Femur (tissue), 1 donor: ENCODE measurements at regions not wholly inside any gene's neighbourhood (a gene's known extent, or its start where the extent isn't known, plus 50 kb on each side); places are given as distances from the start of the nearest gene placed in this dataset.

ENCODE experiments used
- DNase-seq: peaks from one replicate; pipeline ENCODE4 v3.0.0-alpha.2; 2017

DNA sequence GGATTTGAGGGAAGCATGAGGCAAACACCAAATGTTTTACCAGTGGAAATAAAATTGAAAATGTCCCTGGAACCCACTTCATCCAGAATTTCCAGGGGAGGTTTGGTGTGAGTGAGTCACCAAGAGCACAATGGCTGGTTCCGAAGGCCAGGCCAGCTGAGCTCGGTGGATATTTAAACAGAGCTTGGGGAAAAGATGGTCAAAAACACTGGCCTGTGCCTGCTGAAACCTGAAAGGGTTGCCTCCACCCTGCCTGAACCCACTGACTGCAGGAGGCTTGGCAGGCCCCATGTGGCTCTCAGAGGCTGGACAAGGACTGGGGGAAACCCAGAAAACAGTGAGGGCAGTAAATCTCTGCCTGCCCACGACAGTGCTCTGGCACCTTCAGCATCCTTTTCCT lies 93.9 kb downstream of the TTC32 start:
- DNase-seq = no peak

DNA sequence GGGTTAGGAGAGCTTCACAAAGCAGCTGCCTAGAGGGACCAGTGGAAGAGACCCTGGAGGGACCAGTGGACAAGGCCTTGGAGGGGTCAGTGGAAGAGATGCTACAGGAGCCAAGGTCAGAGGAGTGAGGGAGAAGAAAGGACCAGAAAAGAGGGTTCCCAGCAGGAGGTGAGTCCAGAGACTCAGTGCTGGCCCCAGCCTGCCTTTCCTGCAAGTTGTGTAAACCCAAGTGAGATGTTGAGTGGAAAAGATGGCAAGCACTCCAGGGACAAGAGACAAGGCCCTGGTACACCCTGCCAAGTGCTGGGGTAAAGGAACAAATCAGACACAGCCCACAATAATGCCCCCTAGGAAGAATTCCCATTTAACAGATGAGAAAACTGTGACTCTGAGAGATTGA lies 94.4 kb downstream of the TTC32 start:
- no peak for DNase-seq

DNA sequence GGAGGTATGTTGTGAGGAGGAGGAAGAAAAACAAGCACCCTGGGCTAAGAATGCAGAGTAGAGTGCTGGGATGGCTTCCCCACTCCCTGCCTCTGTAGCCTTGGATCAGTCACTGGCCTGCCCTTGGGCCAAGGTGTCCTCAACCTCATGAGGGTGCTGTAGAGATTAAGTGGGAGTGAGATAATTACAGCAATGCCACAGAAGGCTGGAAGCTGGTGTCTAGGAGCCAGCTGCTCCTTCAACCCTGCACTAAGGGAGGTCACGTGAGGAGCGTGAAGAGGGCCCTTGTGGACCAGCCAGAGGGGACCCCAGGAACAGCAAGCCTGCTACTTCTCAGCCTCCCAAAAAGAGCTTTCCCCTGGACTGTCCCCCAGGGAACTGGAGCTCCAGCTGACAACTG lies 95.2 kb downstream of the TTC32 start:
- no peak for DNase-seq

- DNase-seq = no peak
Measured at GRCh38 chr2:19806131-19806530, 95.7 kb downstream of the TTC32 start.

DNA sequence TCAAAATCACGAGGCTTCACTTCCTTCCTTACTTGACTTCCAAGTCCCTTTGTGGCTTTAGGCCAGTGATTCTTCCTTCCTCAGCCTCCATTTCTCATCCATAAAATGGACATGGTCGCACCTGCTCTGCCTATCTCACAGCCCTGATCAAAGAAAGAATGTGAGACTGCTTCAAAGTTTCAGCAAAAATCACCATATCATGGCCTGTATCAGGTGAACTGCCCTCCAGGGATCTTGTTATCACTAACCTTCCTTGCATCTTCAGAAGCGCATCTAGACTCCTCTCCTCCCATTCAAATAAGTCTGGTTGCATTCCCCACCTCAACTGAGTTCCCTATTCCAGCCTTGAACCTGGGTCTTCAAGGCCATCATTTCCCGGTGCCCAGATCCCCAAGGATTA lies 96.5 kb downstream of the TTC32 start:
- no peak for DNase-seq

- DNase-seq = peak; percentile 48
Measured at GRCh38 chr2:19804639-19805260, 97.0 kb downstream of the TTC32 start.

GRCh38 chr2:19802086-19802841 lies 99.5 kb downstream of the TTC32 start:
- no peak for DNase-seq

- DNase-seq = peak; percentile 86
Measured at GRCh38 chr2:19801367-19802080, 100.3 kb downstream of the TTC32 start.

GRCh38 chr2:19800796-19801195 lies 101.0 kb downstream of the TTC32 start:
- DNase-seq = no peak

- no peak for DNase-seq
Measured at GRCh38 chr2:19799881-19800780, 101.7 kb downstream of the TTC32 start.

DNA sequence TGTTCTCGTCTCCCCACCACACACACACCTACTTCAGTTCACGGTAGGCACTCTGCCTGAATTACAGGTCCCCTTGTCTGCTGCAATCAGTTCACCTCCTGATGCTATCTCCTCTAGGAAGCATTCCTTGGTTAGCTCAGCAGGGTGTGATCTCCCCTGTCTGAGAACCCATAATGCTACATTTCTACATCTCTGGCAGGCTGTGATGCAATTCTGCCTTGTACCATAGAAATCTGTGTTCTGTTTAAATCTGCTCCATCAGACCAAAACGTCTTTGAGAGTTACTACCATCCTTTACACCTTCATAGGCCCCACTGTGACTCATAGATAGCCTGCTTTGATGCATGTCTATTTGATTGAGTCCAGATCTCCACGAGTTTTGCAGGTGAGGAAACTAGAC lies 103.9 kb downstream of the TTC32 start:
- DNase-seq = no peak

DNA sequence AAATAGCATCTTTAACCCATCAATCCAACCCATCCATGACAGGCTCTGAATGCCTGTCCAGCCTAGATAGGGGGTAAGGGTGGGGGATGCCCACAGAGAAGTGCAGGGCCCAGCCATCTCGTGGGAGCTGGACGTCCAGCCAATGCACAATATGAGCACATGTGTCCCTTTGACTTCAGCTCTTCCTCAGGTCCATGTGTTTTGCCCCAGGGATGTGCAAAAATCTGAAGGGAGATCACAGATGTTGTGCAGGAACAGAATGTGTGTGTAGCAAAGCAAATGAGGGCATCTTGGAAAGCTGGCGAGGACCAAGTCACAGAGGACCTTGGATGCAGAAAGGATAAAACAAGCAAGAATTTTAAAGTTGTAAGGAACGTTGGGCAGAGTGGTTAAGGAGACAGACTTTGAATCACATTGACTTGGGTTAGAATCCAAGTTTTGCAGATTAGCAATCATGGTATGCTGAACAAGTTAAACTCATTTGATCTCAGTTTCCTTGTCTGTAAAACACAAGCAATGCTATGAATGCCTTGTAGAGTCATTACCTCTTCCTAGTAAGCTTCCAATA lies 104.5 kb downstream of the TTC32 start:
- no peak for DNase-seq

DNA sequence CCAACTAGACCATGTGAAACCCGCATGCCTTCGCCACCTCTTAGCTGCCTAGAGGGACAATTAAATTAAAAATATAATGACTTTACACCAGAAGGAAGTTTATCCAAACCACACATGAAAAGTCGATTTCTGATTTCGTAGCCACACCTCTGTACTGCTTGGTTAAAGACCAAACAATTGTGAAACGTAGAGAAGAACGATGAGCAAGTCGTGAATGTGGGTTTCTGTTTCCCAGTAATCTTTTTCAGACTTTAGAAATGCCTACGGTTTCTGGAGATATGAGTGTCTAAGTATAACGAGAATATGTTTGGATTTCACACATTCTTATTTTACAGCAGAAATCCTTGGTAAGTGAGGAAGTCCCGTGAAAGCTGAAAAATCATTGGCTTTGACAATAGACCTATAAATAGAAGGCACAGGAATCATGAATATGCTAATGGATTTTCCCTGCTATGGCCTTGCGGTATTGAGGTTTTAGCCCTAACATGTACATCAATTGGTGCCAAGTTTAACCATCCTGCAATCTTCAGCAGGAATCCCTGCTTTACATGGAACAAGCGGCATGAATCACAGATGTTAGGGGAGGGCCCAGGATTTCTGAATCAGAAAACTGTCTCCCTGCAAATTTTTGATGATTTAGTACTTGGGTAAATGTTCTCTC lies 105.6 kb downstream of the TTC32 start:
- DNase-seq = no peak

DNA sequence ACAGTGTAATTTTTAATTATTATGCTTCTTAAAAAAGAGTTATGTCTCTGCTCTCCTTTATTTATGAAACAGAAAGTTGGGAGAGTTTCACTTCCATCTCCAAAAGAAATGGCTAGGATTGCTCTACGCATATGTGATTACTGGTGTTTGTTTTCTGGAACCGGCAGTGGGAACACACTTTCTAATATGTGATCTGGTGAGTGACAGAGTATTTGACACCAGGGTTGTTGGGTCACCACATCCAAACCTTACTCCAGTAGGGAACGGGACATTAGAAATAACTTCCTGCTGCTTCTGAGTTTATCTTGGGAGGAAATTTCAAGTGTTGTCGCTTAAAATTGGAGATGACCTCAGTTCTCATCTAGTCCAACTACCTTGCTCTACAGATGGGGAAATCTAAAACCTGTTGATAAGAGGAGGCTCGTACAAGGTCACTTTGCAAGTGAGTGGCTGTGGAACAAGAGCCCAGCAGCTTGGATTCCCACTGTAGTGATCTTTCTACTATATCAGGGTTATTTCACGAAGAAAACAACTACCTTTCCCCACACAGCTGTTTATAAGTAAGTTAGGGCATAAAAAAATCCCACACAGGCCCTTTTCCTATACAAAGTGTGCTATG lies 108.5 kb downstream of the TTC32 start:
- no peak for DNase-seq

GRCh38 chr2:19790291-19790690 lies 111.5 kb downstream of the TTC32 start:
- no peak for DNase-seq

DNA sequence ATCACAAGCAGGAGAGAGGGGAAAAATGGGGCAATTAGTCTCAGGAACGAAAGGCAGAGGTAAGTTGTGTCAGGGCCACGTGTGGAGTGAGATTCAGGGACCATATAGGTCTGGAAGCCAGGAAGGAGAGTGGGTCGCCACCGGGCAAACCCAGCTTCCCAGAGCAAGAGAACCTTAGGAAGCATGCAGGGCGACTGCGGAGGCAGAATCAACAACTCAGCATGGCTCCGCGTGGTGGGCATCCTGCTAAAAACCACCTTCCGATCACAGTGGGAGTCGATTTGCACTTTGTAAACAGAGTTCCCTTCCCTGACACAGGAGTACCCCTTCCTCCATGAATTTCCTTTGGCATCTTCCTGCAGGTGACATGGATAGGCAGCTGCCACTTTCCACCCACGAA lies 114.6 kb downstream of the TTC32 start:
- no peak for DNase-seq

DNA sequence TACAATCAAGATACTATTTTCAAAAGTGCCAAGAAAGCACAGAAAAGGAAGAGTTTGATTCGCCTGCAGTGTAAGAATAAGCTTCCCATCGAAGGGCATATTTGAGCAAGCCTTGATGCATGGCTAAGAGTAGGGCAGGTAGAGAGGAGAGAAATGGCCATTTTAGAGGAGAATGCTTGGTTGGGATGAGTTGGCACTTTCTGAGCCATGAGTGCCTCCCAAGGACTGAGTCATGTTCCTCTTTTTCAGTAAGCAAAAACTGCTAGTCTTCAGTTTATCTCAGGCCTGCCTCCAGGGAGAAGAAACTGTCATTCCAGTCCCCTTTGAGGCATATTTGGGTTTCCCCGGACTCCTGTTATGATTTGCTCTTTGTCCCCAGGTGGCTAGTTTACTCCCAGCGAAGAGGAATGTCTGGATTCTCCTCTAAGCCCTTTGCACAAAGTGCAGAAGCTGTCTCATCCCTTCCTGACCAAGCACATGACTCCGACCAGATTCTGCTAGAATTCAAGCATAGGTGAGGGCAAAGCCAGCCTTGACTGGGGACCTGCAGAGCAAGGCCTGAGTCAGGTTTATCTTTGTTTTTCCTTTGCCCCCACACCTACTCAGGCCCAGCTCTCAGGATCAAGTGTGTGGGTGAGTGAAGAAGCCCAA lies 115.2 kb downstream of the TTC32 start:
- DNase-seq = no peak

GRCh38 chr2:19785867-19786266 lies 115.9 kb downstream of the TTC32 start:
- no peak for DNase-seq

- DNase-seq = no peak
Measured at GRCh38 chr2:19785447-19785846, 116.3 kb downstream of the TTC32 start.

GRCh38 chr2:19784456-19784855 lies 117.3 kb downstream of the TTC32 start:
- DNase-seq = no peak

GRCh38 chr2:19783935-19784334 lies 117.8 kb downstream of the TTC32 start:
- no peak for DNase-seq
